ENCODE measurements at regions not wholly inside any gene's neighbourhood (a gene's known extent, or its start where the extent isn't known, plus 50 kb on each side); places are given as distances from the start of the nearest gene placed in this dataset.

DNA sequence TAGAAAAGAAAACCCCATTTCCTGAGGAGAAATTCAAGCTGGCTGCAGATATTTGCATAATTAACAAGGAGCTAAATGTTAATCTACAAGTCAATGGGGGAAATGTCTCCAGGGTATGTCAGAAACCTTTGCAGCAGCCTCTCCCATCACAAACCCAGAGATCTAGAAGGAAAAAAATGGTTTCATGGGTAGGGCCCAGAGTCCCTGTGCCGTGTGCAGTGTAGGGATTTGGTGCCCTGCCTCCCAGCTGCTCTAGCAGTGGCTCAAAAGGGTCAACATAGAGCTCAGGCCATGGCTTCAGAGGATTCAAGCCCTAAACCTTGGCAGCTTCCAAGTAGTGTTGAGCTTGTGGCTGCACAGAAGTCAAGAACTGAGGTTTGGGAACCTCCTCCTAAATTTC is 290.2 kb upstream of the TMEFF2 start:
- BruUV-seq (replicated peaks), result no TSS peak
- no peak overlapping the region for H3K27ac Mint-ChIP-seq (ENCODE audit: unreplicated experiment)

DNA sequence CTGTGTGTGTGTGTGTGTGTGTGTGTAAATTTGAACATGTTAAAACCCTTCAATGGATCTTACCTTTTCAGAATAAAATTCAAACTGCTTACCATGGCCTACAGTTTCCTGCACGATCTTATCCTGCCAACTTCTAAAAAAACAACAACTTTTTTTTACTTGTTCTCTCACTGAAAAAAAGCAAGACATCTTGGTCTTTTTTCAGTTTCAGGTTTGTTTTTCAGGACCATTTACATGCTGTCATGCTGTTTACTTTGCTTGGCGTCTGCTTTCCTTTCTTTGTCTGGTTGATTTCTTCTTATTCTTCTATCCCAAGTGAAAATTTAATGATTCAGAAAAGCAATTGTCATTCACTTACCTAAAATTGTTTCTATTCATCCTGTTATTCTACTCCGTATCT is 286.3 kb upstream of the TMEFF2 start:
- no peak overlapping the region for H3K4me3 Mint-ChIP-seq (ENCODE audit: unreplicated experiment)
- TF ChIP-seq, protein P1, sequence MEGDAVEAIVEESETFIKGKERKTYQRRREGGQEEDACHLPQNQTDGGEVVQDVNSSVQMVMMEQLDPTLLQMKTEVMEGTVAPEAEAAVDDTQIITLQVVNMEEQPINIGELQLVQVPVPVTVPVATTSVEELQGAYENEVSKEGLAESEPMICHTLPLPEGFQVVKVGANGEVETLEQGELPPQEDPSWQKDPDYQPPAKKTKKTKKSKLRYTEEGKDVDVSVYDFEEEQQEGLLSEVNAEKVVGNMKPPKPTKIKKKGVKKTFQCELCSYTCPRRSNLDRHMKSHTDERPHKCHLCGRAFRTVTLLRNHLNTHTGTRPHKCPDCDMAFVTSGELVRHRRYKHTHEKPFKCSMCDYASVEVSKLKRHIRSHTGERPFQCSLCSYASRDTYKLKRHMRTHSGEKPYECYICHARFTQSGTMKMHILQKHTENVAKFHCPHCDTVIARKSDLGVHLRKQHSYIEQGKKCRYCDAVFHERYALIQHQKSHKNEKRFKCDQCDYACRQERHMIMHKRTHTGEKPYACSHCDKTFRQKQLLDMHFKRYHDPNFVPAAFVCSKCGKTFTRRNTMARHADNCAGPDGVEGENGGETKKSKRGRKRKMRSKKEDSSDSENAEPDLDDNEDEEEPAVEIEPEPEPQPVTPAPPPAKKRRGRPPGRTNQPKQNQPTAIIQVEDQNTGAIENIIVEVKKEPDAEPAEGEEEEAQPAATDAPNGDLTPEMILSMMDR (IDR thresholded peaks at IDR 0.05; ENCODE audit: insufficient read depth in 1 of 2, low read depth in 1 of 2, low read length in 1 of 2, severe bottlenecking in 1 of 2, unreplicated experiment in 1 of 2), result no peak
- no peak overlapping the region for H3K27ac Mint-ChIP-seq (ENCODE audit: unreplicated experiment)
- Histone ChIP-seq H3K4me3 (ENCODE audit: low read depth, low read length) (no peak overlapping the region), H3K9me3 (no peaks in the 10 kb centered on the region), H3K36me3 (ENCODE audit: control insufficient read depth, insufficient read depth, low read length) (no peaks in the 10 kb centered on the region), H3K27me3 (replicated peaks; ENCODE audit: control insufficient read depth, insufficient read depth, low read length) (no peaks in the 10 kb centered on the region), H3K4me1 (no peaks in the 10 kb centered on the region; the same call in 1 of the 2 replicates)
- intact Hi-C loops (cut with micrococcal nuclease; ENCODE audit: unreplicated experiment), result no loop called here
- H3K4me1 Mint-ChIP-seq (ENCODE audit: low read depth, unreplicated experiment), result peaks cover 4% of the 10 kb centered on the region
- H3K27me3 Mint-ChIP-seq (ENCODE audit: insufficient read depth, unreplicated experiment), result no peaks in the 10 kb centered on the region
- no peak for DNase-seq
- H3K36me3 Mint-ChIP-seq (ENCODE audit: insufficient read depth, unreplicated experiment), result no peaks in the 10 kb centered on the region
- ChIA-PET POLR2A (no interaction called here), CTCF (no interaction called here)
- no peaks in the 10 kb centered on the region for H3K9me3 Mint-ChIP-seq (ENCODE audit: unreplicated experiment)
- no TSS peak for BruUV-seq (replicated peaks)

More for the DNA sequence above, 290.2 kb upstream of the TMEFF2 start:
- Mint-ChIP-seq H3K9me3 (ENCODE audit: unreplicated experiment) (no peaks in the 10 kb centered on the region), H3K4me1 (ENCODE audit: low read depth, unreplicated experiment) (no peaks in the 10 kb centered on the region), H3K36me3 (ENCODE audit: insufficient read depth, unreplicated experiment) (no peaks in the 10 kb centered on the region), H3K27me3 (ENCODE audit: insufficient read depth, unreplicated experiment) (no peaks in the 10 kb centered on the region), H3K4me3 (ENCODE audit: unreplicated experiment) (no peak overlapping the region)
- Histone ChIP-seq H3K4me1 (no peaks in the 10 kb centered on the region), H3K27me3 (replicated peaks; ENCODE audit: control insufficient read depth, insufficient read depth, low read length) (no peaks in the 10 kb centered on the region), H3K36me3 (ENCODE audit: control insufficient read depth, insufficient read depth, low read length) (no peaks in the 10 kb centered on the region), H3K4me3 (ENCODE audit: low read depth, low read length) (no peak overlapping the region), H3K9me3 (no peaks in the 10 kb centered on the region)
- CTCF ChIA-PET, result no interaction called here
- intact Hi-C loops (cut with micrococcal nuclease; ENCODE audit: unreplicated experiment), result no loop called here
- POLR2A ChIA-PET, result no interaction called here
- DNase-seq, result no peak
- TF ChIP-seq, protein P1 (IDR thresholded peaks at IDR 0.05; ENCODE audit: insufficient read depth in 1 of 2, low read depth in 1 of 2, low read length in 1 of 2, severe bottlenecking in 1 of 2, unreplicated experiment in 1 of 2), result no peak

DNA sequence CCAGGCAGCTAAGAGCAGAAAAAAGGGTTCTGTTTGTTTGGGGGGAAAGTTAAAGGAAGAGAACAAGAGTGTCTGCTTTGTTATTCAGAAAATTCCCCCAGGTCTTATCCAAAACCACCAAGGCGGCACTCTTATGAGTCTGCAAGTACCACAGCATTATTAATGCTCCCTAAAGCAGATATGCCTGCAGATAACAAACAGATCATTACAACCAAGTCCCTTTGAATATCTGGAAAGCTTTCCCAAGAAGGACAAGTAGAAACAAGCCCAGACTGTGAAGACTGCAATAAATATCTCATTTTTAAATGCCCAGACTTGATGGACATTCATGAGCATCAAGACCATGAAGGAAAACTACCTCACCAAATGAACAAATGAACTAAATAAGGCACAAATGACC is 278.6 kb upstream of the TMEFF2 start:
- no peak overlapping the region for H3K4me3 ChIP-seq (ENCODE audit: low read depth, low read length)
- POLR2A ChIA-PET, result no interaction called here
- no peaks in the 10 kb centered on the region for H3K36me3 Mint-ChIP-seq (ENCODE audit: insufficient read depth, unreplicated experiment)
- CTCF ChIA-PET, result no interaction called here
- no peaks in the 10 kb centered on the region for H3K27me3 ChIP-seq (replicated peaks; ENCODE audit: control insufficient read depth, insufficient read depth, low read length)
- H3K9me3 Mint-ChIP-seq (ENCODE audit: unreplicated experiment), result no peaks in the 10 kb centered on the region
- H3K27ac Mint-ChIP-seq (ENCODE audit: unreplicated experiment), result no peak overlapping the region
- H3K4me1 Mint-ChIP-seq (ENCODE audit: low read depth, unreplicated experiment), result peaks cover 11% of the 10 kb centered on the region
- no peaks in the 10 kb centered on the region; the same call in 1 of the 2 replicates for H3K4me1 ChIP-seq
- no TSS peak for BruUV-seq (replicated peaks)
- no peaks in the 10 kb centered on the region for H3K9me3 ChIP-seq
- H3K4me3 Mint-ChIP-seq (ENCODE audit: unreplicated experiment), result no peak overlapping the region
- TF ChIP-seq, protein P1 (IDR thresholded peaks at IDR 0.05; ENCODE audit: insufficient read depth in 1 of 2, low read depth in 1 of 2, low read length in 1 of 2, severe bottlenecking in 1 of 2, unreplicated experiment in 1 of 2), result no peak
- H3K36me3 ChIP-seq (ENCODE audit: control insufficient read depth, insufficient read depth, low read length), result no peaks in the 10 kb centered on the region
- intact Hi-C loops (cut with micrococcal nuclease; ENCODE audit: unreplicated experiment), result no loop called here
- DNase-seq, result no peak
- H3K27me3 Mint-ChIP-seq (ENCODE audit: insufficient read depth, unreplicated experiment), result no peaks in the 10 kb centered on the region
